CD4-positive, alpha-beta memory T cell (primary cell): ENCODE measurements at regions not wholly inside any gene's neighbourhood (a gene's known extent, or its start where the extent isn't known, plus 50 kb on each side); places are given as distances from the start of the nearest gene placed in this dataset.

Experiments used
- CTCF ChIA-PET: fragments of 350-600 bp; sonication (Branson Sonifier 250); formaldehyde crosslinking; loops from one replicate; lab custom pipeline; 2021; ENCODE audit warnings: inconsistent platforms; ENCODE audit not compliant: partially characterized antibody; lab: Charles Lee
- POLR2A ChIA-PET: fragments of 350-600 bp; sonication (Branson Sonifier 250); formaldehyde crosslinking; loops from one replicate; lab custom pipeline; 2021; ENCODE audit not compliant: partially characterized antibody; lab: Charles Lee
- DNase-seq, 5 donors: peaks; one replicate each; pipeline versions ENCODE4 v3.0.0 to v3.0.0-alpha.2; 2020 to 2022; ENCODE audit warnings: mixed read lengths in 1 of 5
- H3K27ac ChIP-seq: one replicate; pipeline ENCODE4 v1.7.0; 2013; ENCODE audit warnings: low read depth, low read length
- H3K27me3 ChIP-seq: 2 replicates; pipeline ENCODE4 v1.7.0; 2013; ENCODE audit warnings: mild to moderate bottlenecking, low read length, moderate library complexity; ENCODE audit not compliant: insufficient read depth
- H3K36me3 ChIP-seq: 2 replicates; pipeline ENCODE4 v1.7.0; 2013; ENCODE audit warnings: mild to moderate bottlenecking, low read length, moderate library complexity; ENCODE audit not compliant: insufficient read depth
- H3K4me1 ChIP-seq: 2 replicates; pipeline ENCODE4 v1.7.0; 2013; ENCODE audit warnings: mild to moderate bottlenecking, low read length, moderate library complexity; ENCODE audit not compliant: insufficient read depth
- H3K4me3 ChIP-seq, 2 donors: one replicate each; pipeline ENCODE4 v1.7.0; 2013; ENCODE audit warnings: low read length in 2 of 2, mild to moderate bottlenecking in 1 of 2
- H3K9me3 ChIP-seq, 2 donors: one replicate each; pipeline ENCODE4 v1.7.0; 2013; ENCODE audit warnings: low read length in 2 of 2, control low read depth in 1 of 2; ENCODE audit not compliant: control insufficient read depth in 1 of 2
- H3K27ac Mint-ChIP-seq, 7 donors: one replicate each; pipeline ENCODE4 v1.8.0; 2020 to 2021; ENCODE audit warnings: mixed read lengths in 7 of 7, mild to moderate bottlenecking in 6 of 7, inconsistent platforms in 3 of 7, moderate library complexity in 3 of 7
- H3K27me3 Mint-ChIP-seq, 2 donors: one replicate each; pipeline ENCODE4 v1.8.0; 2020 to 2021; ENCODE audit warnings: mixed read lengths in 2 of 2
- H3K36me3 Mint-ChIP-seq, 2 donors: one replicate each; pipeline ENCODE4 v1.8.0; 2020 to 2021; ENCODE audit warnings: mixed read lengths in 2 of 2, inconsistent platforms in 1 of 2, mild to moderate bottlenecking in 1 of 2
- H3K4me1 Mint-ChIP-seq, 4 donors: one replicate each; pipeline ENCODE4 v1.8.0; 2020 to 2021; ENCODE audit warnings: mixed read lengths in 4 of 4, mild to moderate bottlenecking in 1 of 4
- H3K4me3 Mint-ChIP-seq, 8 donors: one replicate each; pipeline ENCODE4 v1.8.0; 2020 to 2021; ENCODE audit warnings: mixed read lengths in 8 of 8, mild to moderate bottlenecking in 7 of 8, moderate library complexity in 6 of 8, inconsistent platforms in 3 of 8
- H3K9me3 Mint-ChIP-seq, 8 donors: one replicate each; pipeline ENCODE4 v1.8.0; 2020 to 2021; ENCODE audit warnings: mixed read lengths in 8 of 8, mild to moderate bottlenecking in 5 of 8, inconsistent platforms in 3 of 8, moderate library complexity in 1 of 8
- intact Hi-C: fragments of 100-400 bp; cut with micrococcal nuclease; formaldehyde crosslinking; loops from one replicate; pipeline ENCODE4 v1.15.1; 2023

DNA sequence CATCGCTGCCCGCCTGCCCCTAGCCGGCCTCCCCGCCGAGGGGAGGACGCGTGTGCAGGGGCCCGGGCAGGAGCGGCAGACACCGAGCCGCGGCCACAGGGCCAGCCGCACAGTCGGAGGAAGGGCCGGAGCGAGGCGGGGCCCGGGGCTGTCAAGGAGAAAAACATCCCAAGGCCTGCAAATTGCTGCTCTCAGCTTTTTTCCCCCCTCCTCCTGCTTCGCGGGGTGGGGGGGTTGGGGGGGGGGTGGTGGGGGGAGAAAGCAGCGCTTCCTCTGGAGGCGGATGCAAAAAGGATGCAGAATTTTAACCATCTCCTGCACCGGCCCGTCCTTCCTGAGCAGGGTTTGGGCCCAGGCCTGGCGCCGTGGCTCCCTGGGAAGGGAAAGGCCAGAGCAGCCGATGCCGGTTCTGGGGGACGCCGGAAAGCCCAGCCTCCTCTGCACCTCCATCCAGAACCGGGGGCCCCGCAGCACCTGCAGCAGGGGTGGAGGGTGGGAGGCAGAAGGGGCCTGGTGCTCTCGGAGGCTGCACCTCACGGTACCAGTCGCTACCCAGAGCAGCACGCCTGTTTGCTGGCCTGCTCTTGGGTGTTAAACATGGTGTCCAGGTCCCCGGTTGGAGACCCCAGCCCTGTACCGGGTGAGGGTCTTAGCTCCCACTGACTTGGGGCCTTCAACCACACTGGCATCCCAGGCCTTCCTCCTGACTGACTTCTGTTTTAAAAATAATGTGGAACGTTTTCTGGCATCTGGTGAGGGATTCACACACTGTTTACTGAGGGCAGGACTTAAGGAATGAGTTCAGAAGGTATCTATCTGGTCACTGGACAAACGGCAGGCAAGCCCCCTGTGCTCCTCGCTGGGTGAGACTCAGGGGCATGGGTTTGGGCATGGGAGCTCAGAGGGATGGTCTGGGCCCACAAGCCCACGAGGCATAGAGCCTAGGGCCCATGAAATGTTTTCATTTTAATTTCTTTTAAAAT lies 77.4 kb upstream of the WNT7B start:
- Histone ChIP-seq H3K4me1 (peaks cover 78% of the 10 kb centered on the region), H3K4me3 (peak overlapping the region; percentile 66 to 76), H3K9me3 (no peaks in the 10 kb centered on the region), H3K27ac (peak overlapping the region; percentile 82), H3K36me3 (no peaks in the 10 kb centered on the region), H3K27me3 (no peaks in the 10 kb centered on the region)
- DNase-seq: peak; percentile 54 to 64 (median 59)
- H3K27me3 Mint-ChIP-seq: no peaks in the 10 kb centered on the region
- POLR2A ChIA-PET: interaction anchor here (0.7 to 6.8 kb wide), 14 partner anchors 11 to 281 kb away, joined by 3 to 123 read pairs (median 4); partner anchors contain the start of genes CDPF1 and TRMU
- H3K4me1 Mint-ChIP-seq: peaks cover 12 to 76% (median 49%) of the 10 kb centered on the region in 4 donors
- peaks cover 0 to 4% of the 10 kb centered on the region in 2 donors for H3K36me3 Mint-ChIP-seq
- CTCF ChIA-PET: interaction anchor here (1.6 to 1.7 kb wide), 2 partner anchors 16 to 48 kb away, joined by 4 read pairs; no protein-coding TSS in a partner anchor
- intact Hi-C loops: loop anchor here (1.0 to 2.0 kb wide), 3 partner anchors 14 to 41 kb away; no protein-coding TSS in a partner anchor
- no peaks in the 10 kb centered on the region for H3K9me3 Mint-ChIP-seq
- H3K4me3 Mint-ChIP-seq: peak overlapping the region; percentile 88 to 95 (median 89)
- H3K27ac Mint-ChIP-seq: peak overlapping the region; percentile 91 to 97 (median 93)

DNA sequence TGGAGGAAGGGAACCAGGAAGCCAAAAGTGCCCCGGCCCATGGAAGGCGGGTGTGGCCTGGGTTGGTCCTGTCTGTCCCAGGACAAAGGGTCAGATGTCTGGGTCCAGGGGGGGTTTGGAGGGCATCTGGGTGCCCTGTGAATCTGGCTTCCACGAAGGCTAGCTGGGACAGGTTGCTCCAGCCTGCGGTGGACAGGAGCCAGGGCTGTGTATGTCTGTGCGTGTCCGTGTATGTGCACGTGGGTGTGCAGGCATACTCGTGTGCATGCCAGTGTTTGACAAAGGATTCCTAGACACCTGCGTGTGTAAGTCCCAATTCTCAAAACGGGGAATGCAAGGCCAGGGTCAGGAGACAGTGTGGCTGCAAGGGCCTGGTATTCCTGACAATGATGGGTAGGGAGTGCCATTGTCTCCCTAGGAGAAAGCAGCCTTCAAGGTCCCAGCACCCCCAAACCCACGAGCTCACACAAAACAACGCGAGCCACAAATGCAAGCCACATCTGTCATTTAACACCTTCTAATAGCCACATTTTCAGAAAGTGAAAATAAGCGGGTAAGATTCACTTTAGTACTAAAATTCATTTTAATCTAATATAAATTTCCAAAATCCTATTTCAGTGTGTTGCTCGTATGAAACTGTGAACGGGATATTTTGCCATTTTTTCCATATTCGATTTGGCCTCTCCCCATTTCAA lies 78.4 kb upstream of the WNT7B start:
- peak overlapping the region; percentile 91 to 97 (median 93) for H3K27ac Mint-ChIP-seq
- intact Hi-C loops: loop anchor here (2.0 kb wide), 1 partner anchor 13 kb away; no protein-coding TSS in a partner anchor
- Histone ChIP-seq H3K36me3 (no peaks in the 10 kb centered on the region), H3K4me1 (peaks cover 79% of the 10 kb centered on the region), H3K27ac (peak overlapping the region; percentile 82), H3K9me3 (no peaks in the 10 kb centered on the region), H3K27me3 (no peaks in the 10 kb centered on the region), H3K4me3 (no peak overlapping the region)
- ChIA-PET CTCF (no interaction called here), POLR2A (interaction anchor here (1.0 to 6.8 kb wide), 9 partner anchors 11 to 58 kb away, joined by 3 to 123 read pairs (median 8); no protein-coding TSS in a partner anchor)
- H3K4me1 Mint-ChIP-seq: peaks cover 12 to 78% (median 47%) of the 10 kb centered on the region in 4 donors
- peak in 1 of 5 donors; percentile 35 for DNase-seq
- peaks cover 0 to 4% of the 10 kb centered on the region in 2 donors for H3K36me3 Mint-ChIP-seq
- H3K27me3 Mint-ChIP-seq: no peaks in the 10 kb centered on the region
- no peaks in the 10 kb centered on the region for H3K9me3 Mint-ChIP-seq
- peak overlapping the region; percentile 88 to 95 (median 89) for H3K4me3 Mint-ChIP-seq

DNA sequence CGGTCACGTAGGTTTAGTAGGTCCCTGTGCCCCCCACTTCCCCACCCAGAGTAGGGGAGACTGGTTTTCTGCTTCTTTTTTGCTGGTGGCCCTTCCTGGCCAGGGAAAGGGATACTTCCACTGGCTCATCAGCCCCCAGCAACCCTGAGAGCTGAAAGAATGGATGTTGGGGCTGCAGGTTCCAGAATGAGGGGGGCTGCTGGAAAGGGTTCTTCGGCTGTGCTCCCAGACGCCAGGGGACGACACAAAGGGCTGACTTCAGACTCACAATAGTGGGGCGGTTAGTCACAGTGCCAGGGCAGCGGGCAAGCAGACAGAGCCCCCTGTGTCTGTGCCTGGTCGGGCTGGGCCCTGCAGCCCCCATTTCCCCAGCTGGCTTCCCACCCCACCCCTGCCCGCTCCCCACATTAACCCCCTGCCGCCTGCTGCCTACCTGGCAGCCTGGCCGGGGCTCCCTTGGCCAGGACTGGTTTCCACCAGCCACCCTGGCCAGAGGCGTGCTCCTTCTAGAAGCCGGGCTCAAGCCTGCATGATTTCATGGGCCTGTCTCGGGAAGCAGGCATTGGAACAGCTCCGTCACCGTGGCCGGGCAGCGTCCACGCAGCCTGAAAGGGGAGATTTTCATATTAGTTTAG lies 79.1 kb upstream of the WNT7B start:
- ChIA-PET POLR2A (interaction anchor here (3.9 to 6.8 kb wide), 3 partner anchors 12 to 20 kb away, joined by 41 to 123 read pairs (median 56); no protein-coding TSS in a partner anchor), CTCF (interaction anchor here (0.7 kb wide), 1 partner anchor 8 kb away, joined by 3 read pairs; no protein-coding TSS in a partner anchor)
- DNase-seq: no peak
- Mint-ChIP-seq H3K4me1 (peaks cover 12 to 71% (median 45%) of the 10 kb centered on the region in 4 donors), H3K36me3 (peaks cover 0 to 4% of the 10 kb centered on the region in 2 donors), H3K27me3 (no peaks in the 10 kb centered on the region), H3K9me3 (no peaks in the 10 kb centered on the region), H3K4me3 (peak overlapping the region in 4 of 8 donors; percentile 6 to 89 (median 36)), H3K27ac (peak overlapping the region in 6 of 7 donors; percentile 52 to 93 (median 85))
- Histone ChIP-seq H3K4me1 (peaks cover 72% of the 10 kb centered on the region), H3K27me3 (no peaks in the 10 kb centered on the region), H3K4me3 (no peak overlapping the region), H3K9me3 (no peaks in the 10 kb centered on the region), H3K36me3 (no peaks in the 10 kb centered on the region), H3K27ac (peak overlapping the region; percentile 82)
- intact Hi-C loops: loop anchor here (2.0 kb wide), 1 partner anchor 13 kb away; no protein-coding TSS in a partner anchor

DNA sequence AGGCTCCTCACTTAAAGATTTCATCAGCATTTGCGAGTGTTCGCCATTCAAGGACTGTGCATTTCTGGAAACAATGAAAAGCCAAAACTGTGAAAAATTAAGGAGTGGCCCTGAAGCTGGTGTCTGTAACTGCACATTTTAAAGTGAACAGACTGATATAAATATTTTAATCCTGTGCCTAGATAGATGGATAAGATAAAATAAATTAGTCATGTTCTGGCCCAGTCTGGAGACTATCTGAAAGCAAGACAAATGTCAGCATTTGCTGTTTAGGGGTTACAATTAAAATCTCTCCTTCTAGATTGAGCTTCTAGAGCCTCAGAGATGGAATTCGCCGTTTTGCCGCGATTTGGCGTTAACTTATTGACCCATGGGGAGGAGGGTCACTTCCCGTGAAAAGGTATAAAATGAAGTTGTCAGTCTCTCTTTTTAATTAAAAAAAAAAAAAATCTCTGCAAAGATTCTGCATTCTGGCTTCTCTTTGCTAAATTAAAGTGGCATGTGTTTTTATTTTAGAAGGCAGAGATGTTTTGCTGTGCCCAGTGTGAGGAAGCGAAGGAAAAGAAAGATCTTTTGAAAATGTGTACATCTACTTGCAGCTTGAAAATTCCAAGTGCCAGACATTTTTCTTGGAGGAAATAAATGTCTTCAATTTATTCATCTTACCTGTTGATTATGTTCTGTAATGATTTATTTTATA lies 79.7 kb upstream of the WNT7B start:
- Mint-ChIP-seq H3K27ac (peak overlapping the region in 6 of 7 donors; percentile 32 to 91 (median 60)), H3K36me3 (peaks cover 0 to 4% of the 10 kb centered on the region in 2 donors), H3K4me3 (peak overlapping the region in 5 of 8 donors; percentile 6 to 46 (median 30)), H3K4me1 (peaks cover 10 to 64% (median 40%) of the 10 kb centered on the region in 4 donors), H3K27me3 (no peaks in the 10 kb centered on the region), H3K9me3 (no peaks in the 10 kb centered on the region)
- no peaks in the 10 kb centered on the region for H3K36me3 ChIP-seq
- ChIA-PET POLR2A (interaction anchor here (3.6 kb wide), 2 partner anchors 13 to 21 kb away, joined by 15 to 19 read pairs; no protein-coding TSS in a partner anchor), CTCF (interaction anchor here (0.7 to 1.3 kb wide), 2 partner anchors 8 to 50 kb away, joined by 3 read pairs; no protein-coding TSS in a partner anchor)
- no peaks in the 10 kb centered on the region for H3K9me3 ChIP-seq
- no peak for DNase-seq
- peak overlapping the region; percentile 65 for H3K27ac ChIP-seq
- intact Hi-C loops: no loop called here
- H3K4me3 ChIP-seq: no peak overlapping the region
- H3K4me1 ChIP-seq: peaks cover 65% of the 10 kb centered on the region
- no peaks in the 10 kb centered on the region for H3K27me3 ChIP-seq

DNA sequence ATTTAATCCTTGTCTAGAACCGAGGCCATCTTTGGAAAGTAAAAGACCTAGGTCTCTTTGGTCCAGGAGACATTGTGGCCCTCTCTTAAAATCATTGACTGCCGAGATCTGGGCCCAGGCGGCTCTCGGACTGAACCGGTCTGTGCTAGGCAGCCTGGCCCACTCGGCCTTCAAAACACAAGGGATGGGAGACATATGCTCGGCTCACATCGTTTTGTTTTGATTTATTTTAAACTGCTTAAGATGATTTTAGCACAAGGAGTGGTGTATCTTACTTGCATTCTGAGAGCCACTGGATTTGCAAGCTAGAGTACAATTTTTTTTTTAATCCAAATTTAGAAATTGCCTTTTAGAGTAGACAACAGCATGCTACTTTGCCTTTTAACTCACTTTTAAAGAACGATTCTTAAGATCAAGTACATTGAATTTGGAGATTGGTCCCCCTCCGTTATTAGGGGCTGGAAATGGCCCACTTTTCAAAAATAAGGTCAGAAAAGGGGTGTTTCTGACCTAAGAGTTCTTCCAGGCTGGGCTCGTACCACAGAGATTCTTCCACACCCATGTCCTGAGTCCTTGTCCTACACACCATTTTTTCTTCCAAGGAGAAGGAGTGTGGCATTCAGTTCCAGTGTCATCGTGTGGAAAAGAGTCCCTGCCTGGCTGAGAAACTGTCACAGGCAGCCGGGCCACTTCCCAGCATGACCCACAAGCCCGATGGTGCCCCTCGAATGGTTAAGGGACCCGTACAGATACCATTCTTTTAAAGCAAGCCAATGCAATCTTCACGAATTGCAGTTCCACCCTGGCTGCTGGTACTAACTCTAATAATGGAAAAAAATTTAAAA lies 80.5 kb upstream of the WNT7B start:
- Mint-ChIP-seq H3K4me1 (peaks cover 14 to 61% (median 40%) of the 10 kb centered on the region in 4 donors), H3K4me3 (peak overlapping the region; percentile 17 to 87 (median 60)), H3K27me3 (no peaks in the 10 kb centered on the region), H3K36me3 (peaks cover 0 to 8% of the 10 kb centered on the region in 2 donors), H3K27ac (peak overlapping the region; percentile 10 to 93 (median 84)), H3K9me3 (no peaks in the 10 kb centered on the region)
- H3K9me3 ChIP-seq: no peaks in the 10 kb centered on the region
- H3K36me3 ChIP-seq: no peaks in the 10 kb centered on the region
- H3K4me1 ChIP-seq: peaks cover 58% of the 10 kb centered on the region
- no peak overlapping the region for H3K4me3 ChIP-seq
- ChIA-PET CTCF (interaction anchor here (1.3 kb wide), 1 partner anchor 51 kb away, joined by 3 read pairs; no protein-coding TSS in a partner anchor), POLR2A (interaction anchor here (0.6 to 3.6 kb wide), 3 partner anchors 13 to 22 kb away, joined by 4 to 19 read pairs (median 15); no protein-coding TSS in a partner anchor)
- intact Hi-C loops: loop anchor here (1.0 kb wide), 1 partner anchor 9 kb away; no protein-coding TSS in a partner anchor
- no peak for DNase-seq
- no peaks in the 10 kb centered on the region for H3K27me3 ChIP-seq
- peak overlapping the region; percentile 65 for H3K27ac ChIP-seq
